Thyroid gland (tissue), 4 donors: ENCODE measurements at regions not wholly inside any gene's neighbourhood (a gene's known extent, or its start where the extent isn't known, plus 50 kb on each side); places are given as distances from the start of the nearest gene placed in this dataset.

ENCODE experiments used
- DNase-seq, 2 donors: peaks; one replicate each; pipeline ENCODE4 v3.0.0-alpha.2; 2019
- H3K27ac ChIP-seq, 3 donors: fragments of 200-600 bp; sonication (generic); 1 replicate in 2 of 3; 2 replicates in 1 of 3; pipeline ENCODE4 v1.5.1; 2016 to 2019; ENCODE audit warnings: mild to moderate bottlenecking in 1 of 3, moderate library complexity in 1 of 3
- H3K27me3 ChIP-seq: fragments of 200-600 bp; sonication (generic); one replicate; pipeline ENCODE4 v1.5.1; 2019
- H3K36me3 ChIP-seq, 2 donors: fragments of 200-600 bp; sonication (generic); one replicate each; pipeline ENCODE4 v1.5.1; 2016 to 2019
- H3K4me1 ChIP-seq, 2 donors: fragments of 200-600 bp; sonication (generic); one replicate each; pipeline ENCODE4 v1.5.1; 2017 to 2019
- H3K4me3 ChIP-seq, 3 donors: fragments of 200-600 bp; sonication (generic); replicated peaks in 1 of 3; 1 replicate in 2 of 3; 2 replicates in 1 of 3; pipeline ENCODE4 v1.5.1; 2016; ENCODE audit warnings: mild to moderate bottlenecking in 1 of 3
- H3K9me3 ChIP-seq: fragments of 200-600 bp; sonication (generic); one replicate; pipeline ENCODE4 v1.5.1; 2017
- CTCF ChIP-seq, 6 experiments: fragments of 200-600 bp in 3 of 6; fragments of 450-650 bp in 3 of 6; sonication (generic) in 3 of 6; IDR thresholded peaks; one replicate each; pipeline ENCODE4 v1.5.1; 2016 to 2019; ENCODE audit warnings: antibody characterized with exemption in 6 of 6, mild to moderate bottlenecking in 2 of 6, inconsistent platforms in 1 of 6, moderate library complexity in 1 of 6
- POLR2A ChIP-seq, 2 donors: fragments of 450-650 bp; IDR thresholded peaks; one replicate each; pipeline ENCODE4 v1.6.1; 2017; ENCODE audit warnings: antibody characterized with exemption in 2 of 2, mild to moderate bottlenecking in 2 of 2, moderate library complexity in 1 of 2
- WGBS, 2 donors: methylation state at CpG; one replicate each; pipeline ENCODE4 v1.1.5; 2017; 5-methylcytosine and 5-hydroxymethylcytosine counted together
- intact Hi-C: fragments of 100-400 bp; cut with DNase I; formaldehyde crosslinking; loops from one replicate; pipeline ENCODE4 v1.15.1; 2023

DNA sequence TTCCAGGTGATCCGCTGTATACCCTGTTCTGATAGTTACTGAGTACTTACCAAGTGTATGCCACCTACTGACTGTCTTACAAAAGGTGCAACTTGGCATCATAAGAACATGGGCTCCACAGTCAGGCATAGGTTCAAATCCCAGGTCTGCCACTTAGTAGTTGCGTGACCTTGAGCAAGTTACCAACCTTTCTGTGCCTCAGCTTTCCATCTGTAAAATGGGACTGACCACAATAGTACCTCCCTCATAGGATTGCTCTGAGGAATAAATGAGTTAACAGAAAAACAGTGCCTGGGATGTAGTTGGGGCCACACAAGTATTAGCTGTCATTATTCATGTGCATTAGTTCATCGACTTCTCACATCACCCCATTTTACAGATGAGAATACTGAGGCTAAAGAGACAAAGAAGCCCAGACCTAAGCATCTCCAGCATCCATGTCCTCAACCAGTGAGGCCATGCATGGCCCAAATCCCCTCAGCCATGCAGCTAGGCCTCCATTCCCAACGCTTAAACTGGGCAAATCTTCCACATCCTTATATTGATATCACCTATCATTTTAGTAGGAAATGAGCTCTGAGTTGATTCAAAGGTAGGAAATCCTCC lies 51.3 kb upstream of the UBE2L5 start:
- H3K9me3 ChIP-seq, result no peaks in the 10 kb centered on the region
- TF ChIP-seq CTCF (IDR thresholded peaks at IDR 0.05) (no peak), POLR2A (IDR thresholded peaks at IDR 0.05) (no peak)
- H3K36me3 ChIP-seq, result no peaks in the 10 kb centered on the region
- H3K4me3 ChIP-seq, result no peak overlapping the region
- WGBS, 2 donors, result 90 to 95% methylated on average over 3 to 4 of the region's 4 CpGs
- no peak for DNase-seq
- intact Hi-C loops, result no loop called here
- H3K4me1 ChIP-seq, result peaks cover 6 to 23% of the 10 kb centered on the region in 2 donors
- no peaks in the 10 kb centered on the region for H3K27me3 ChIP-seq
- peak overlapping the region in 2 of 3 donors; percentile 39 to 75 for H3K27ac ChIP-seq

DNA sequence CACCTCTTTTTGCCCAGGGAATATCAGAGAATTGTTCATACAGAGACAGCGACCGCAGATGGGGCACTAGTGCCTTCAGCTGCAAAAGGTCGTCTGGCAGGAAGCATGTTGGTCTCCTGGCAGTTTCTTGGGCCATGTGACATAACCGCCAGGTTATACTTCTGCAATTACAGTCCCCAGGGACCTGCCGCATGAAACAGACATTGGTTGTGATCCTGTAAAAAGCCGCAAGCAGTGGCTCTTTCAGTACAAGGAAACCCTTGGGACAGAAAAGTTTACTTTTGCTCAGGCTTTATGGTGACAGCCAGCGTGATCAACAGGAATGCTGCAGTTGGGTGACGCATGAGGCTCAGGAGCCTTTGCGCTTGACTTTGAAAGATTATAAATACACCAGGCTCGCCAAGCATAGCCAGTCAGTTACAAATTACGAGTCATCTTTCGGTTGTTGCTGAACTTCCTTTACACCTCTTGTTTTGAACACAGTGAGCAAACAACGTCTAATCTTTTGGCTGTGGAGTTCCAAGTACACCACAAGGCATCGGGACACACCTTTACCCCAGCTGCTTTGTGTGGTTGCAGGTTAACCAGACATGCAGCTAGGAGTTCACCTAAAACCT lies 50.5 kb upstream of the UBE2L5 start:
- Histone ChIP-seq H3K9me3 (no peaks in the 10 kb centered on the region), H3K27me3 (no peaks in the 10 kb centered on the region), H3K4me1 (peaks cover 11 to 30% of the 10 kb centered on the region in 2 donors), H3K27ac (peak overlapping the region; percentile 15 to 75 (median 39)), H3K36me3 (no peaks in the 10 kb centered on the region), H3K4me3 (no peak overlapping the region)
- DNase-seq, result peak; percentile 61 to 74
- TF ChIP-seq POLR2A (IDR thresholded peaks at IDR 0.05) (no peak), CTCF (IDR thresholded peaks at IDR 0.05) (no peak)
- WGBS, 2 donors, result 14 to 25% methylated on average over 14 of the region's 14 CpGs
- intact Hi-C loops, result no loop called here
